ENCODE measurements at regions not wholly inside any gene's neighbourhood (a gene's known extent, or its start where the extent isn't known, plus 50 kb on each side); places are given as distances from the start of the nearest gene placed in this dataset.

DNA sequence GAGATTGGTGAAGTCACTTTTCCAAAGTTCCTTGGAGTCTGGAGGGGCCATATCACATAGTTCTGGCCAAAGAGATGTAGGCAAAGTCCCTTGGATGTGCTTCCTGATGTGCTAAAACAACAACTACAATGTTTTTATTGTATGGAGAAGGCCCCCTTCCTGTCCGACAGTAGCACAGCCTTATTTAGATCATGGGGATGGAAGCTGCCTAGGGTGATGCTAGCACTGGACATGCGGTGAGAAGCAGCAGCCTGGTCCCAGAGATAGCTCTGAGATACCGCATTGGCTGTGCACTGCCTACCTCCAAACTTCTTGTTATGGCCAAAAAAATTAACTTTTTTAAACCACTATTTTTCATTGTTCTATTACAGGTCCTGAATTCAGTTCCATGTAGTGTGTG, 137.6 kb downstream of the AQP9 start:
- no peak for TF ChIP-seq GATA2 (IDR thresholded peaks at IDR 0.05; ENCODE audit: low read depth, low read length)
- TF ChIP-seq GATA3 (IDR thresholded peaks at IDR 0.05; ENCODE audit: low read depth, low read length), result no peak
